ENCODE measurements at regions not wholly inside any gene's neighbourhood (a gene's known extent, or its start where the extent isn't known, plus 50 kb on each side); places are given as distances from the start of the nearest gene placed in this dataset.
"Not testable (repeated sequence)": the region's sequence is repeated elsewhere in the genome, so short reads cannot be mapped to it uniquely, and the experiment has no call there.

GRCh38 chr4:138334346-138335016, 92.3 kb upstream of the SLC7A11 start:
- no peak for DNase-seq (ENCODE audit: low spot score)
- intact Hi-C loops (cut with DNase I), result no loop called here

DNA sequence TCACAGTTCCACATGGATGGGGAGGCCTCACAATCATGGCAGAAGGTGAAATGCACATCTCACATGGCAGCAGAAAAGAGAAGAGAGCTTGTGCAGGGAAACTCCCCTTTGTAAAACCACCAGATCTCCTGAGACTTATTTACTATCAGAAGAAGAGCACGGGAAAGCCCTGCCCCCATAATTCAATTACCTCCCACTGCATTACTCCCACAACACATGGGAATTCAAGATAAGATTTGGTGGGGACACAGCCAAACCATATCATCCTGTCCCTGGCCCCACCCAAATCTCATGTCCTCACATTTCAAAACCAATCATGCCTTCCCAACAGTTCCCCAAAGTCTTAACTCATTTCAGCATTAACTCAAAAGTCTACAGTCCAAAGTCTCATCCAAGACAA, 90.3 kb upstream of the SLC7A11 start:
- DNase-seq (ENCODE audit: low spot score); intact Hi-C loops (cut with DNase I): not testable (repeated sequence)

DNA sequence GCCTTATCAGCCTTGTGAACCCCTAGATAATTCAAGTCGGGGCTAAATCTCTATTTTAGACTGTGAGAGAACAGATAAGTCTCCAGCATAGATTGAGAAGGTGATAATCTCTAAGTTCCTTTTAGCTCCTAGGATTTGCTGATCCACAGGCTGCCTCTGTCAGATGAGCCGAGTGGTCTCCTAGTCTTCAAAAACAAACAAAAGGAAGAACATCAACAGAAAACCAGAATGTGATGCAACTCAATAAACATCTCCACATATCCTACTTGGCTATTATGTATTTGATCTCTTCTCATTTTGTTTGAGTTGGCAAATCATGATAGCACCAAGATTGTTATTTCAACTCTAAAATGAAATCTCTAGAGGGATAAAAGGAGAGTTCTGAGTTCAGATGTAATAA, 88.4 kb upstream of the SLC7A11 start:
- intact Hi-C loops (cut with DNase I), result no loop called here

GRCh38 chr4:138329506-138330070, 87.4 kb upstream of the SLC7A11 start:
- no peak for DNase-seq (ENCODE audit: low spot score)
- intact Hi-C loops (cut with DNase I), result no loop called here

More for the DNA sequence above, 88.4 kb upstream of the SLC7A11 start:
- DNase-seq (ENCODE audit: low spot score), result no peak

GRCh38 chr4:138327338-138327737, 85.2 kb upstream of the SLC7A11 start:
- intact Hi-C loops (cut with DNase I), result no loop called here
- no peak for DNase-seq (ENCODE audit: low spot score)

- DNase-seq (ENCODE audit: low spot score), result no peak
- intact Hi-C loops (cut with DNase I), result no loop called here
Measured at GRCh38 chr4:138320831-138321230, 78.7 kb upstream of the SLC7A11 start.

- intact Hi-C loops (cut with DNase I), result no loop called here
Measured at GRCh38 chr4:138320030-138320429, 77.9 kb upstream of the SLC7A11 start.

GRCh38 chr4:138317175-138317748, 75.1 kb upstream of the SLC7A11 start:
- DNase-seq (ENCODE audit: low spot score), result no peak
- intact Hi-C loops (cut with DNase I), result no loop called here

More at GRCh38 chr4:138320030-138320429, 77.9 kb upstream of the SLC7A11 start:
- DNase-seq (ENCODE audit: low spot score), result no peak

DNA sequence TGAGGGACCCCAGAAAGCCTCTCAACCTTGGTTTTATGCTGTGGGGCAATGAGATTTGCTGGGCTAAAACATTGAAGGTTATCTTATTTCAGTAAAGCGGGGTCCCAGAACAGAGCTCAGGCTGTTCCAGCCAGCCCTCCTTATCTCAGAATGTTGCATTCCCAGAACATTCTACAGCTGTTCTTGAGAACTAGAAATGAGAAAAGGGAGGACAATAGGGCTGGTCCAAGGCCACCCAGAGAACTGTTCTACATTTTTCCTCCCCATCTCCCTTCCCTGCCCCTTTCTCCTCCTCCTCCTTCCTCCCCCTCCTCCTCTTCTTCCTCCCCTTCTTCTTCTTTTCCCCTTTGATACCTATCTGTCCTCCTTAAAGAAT, 70.4 kb upstream of the SLC7A11 start:
- intact Hi-C loops (cut with DNase I), result no loop called here

DNA sequence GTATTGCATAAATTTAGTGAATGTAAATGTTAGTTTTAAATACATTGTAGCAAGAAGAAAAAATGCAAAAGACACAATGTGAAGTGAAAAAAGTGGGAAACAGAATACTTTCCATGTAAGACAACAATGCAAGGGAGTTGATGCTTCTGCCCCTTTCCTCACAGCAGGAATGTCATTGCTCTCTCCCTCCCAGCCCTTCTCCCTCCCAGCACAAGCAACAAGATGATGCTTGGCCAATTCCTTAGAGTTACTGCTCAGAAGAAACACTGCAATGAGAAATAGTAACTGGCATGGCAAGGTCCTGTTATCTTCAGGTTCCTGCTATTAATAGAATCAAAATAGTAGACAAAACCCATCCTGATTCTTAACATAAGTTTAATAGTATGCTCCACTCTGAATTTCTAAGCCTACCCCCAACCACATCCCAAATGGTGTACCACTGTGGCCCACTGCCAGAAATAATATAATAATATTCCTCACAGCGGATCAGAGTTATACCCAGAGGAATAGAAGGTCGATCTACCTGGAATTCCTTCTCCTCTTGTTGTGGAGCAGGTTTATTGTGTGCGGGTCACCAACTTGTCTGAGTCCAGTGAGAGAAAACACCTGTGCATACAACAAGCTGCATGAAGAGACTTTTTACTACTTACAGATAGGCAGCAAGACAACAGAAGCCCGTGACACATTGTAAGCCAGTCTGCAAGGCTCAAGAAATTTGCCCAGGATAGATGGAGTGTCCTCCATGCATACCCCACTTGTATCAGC, 69.8 kb upstream of the SLC7A11 start:
- no peak for DNase-seq (ENCODE audit: low spot score)
- intact Hi-C loops (cut with DNase I), result no loop called here

More for the DNA sequence above, 70.4 kb upstream of the SLC7A11 start:
- no peak for DNase-seq (ENCODE audit: low spot score)

DNA sequence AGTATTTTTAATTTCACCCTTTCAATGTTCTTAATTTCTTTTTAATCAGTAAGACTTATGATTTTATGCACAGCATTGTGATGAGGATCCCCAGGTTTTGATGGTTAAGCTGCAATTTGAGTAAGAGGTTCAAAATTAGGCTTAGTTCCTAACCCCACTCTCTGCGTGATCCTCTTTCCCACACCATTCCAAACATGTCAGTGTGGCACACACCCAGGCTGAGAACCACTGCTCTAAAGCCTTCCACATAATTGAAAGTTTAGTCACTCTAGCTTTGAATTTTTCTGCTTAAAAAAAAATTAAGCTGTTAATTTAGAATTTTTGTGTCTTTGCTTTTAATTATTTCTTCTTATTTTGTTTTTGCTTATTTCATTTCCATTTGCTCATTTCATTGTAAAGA, 68.8 kb upstream of the SLC7A11 start:
- no peak for DNase-seq (ENCODE audit: low spot score)
- intact Hi-C loops (cut with DNase I), result no loop called here

DNA sequence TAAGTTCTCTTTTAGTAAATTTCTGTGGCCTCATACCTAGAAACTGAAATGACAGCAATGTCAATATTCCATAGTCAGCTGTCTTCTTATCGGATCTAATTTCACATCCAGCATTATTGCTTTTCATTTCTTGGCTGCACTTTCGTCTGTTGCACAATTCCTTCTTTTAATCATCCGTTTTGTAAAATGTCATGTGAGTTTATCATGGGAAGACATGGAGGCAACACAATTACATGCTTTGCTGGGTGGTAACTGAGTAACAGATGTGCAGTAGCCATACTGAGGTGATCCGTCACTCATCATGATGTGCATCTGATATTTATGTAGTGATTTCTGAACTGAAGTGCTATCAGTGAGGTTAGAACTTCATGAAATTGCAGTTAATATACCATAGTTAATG, 68.3 kb upstream of the SLC7A11 start:
- intact Hi-C loops (cut with DNase I), result no loop called here

DNA sequence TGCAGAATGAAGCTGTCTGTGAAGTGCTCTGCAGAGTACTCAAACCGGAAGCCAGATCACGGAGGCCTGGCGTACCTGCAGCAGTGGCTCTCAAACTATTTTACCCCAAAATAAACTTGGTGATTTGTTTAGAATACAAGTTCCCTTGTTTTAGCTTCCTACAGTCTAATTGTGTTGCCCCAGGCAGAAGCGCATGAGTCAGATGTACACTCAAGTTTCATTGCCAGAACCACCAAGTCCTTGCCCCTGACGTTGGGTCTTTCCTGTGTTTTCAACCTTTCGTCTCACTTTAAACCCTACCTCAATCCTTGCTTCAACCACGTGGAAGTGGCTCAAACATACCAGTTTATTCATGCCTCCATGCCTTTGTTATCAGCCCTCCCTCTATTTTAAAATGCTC, 66.2 kb upstream of the SLC7A11 start:
- DNase-seq (ENCODE audit: low spot score), result no peak
- intact Hi-C loops (cut with DNase I), result no loop called here

More for the DNA sequence above, 68.3 kb upstream of the SLC7A11 start:
- DNase-seq (ENCODE audit: low spot score), result no peak

DNA sequence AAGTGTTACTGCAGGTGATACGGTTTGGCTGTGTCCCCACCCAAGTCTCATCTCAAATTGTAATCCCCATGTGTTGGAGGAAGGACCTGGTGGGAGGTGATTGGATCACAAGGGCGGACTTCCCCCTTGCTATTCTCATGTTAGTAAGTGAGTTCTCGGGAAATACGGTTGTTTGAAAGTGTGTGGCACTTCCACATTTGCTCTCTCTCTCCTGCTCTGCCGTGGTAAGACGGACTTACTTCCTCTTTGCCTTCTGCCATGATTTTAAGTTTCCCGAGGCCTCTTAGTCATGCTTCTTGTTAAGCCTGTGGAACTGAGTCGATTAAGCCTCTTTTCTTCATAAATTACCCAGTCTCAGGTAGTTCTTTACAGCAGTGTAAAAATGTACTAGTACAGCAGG, 65.2 kb upstream of the SLC7A11 start:
- intact Hi-C loops (cut with DNase I), result no loop called here
- no peak for DNase-seq (ENCODE audit: low spot score)

- DNase-seq (ENCODE audit: low spot score), result no peak
- intact Hi-C loops (cut with DNase I), result no loop called here
Measured at GRCh38 chr4:138305050-138305449, 62.9 kb upstream of the SLC7A11 start.

- no peak for DNase-seq (ENCODE audit: low spot score)
- intact Hi-C loops (cut with DNase I), result no loop called here
Measured at GRCh38 chr4:138301536-138301935, 59.4 kb upstream of the SLC7A11 start.

- intact Hi-C loops (cut with DNase I), result no loop called here
Measured at GRCh38 chr4:138300616-138301015, 58.5 kb upstream of the SLC7A11 start.

DNA sequence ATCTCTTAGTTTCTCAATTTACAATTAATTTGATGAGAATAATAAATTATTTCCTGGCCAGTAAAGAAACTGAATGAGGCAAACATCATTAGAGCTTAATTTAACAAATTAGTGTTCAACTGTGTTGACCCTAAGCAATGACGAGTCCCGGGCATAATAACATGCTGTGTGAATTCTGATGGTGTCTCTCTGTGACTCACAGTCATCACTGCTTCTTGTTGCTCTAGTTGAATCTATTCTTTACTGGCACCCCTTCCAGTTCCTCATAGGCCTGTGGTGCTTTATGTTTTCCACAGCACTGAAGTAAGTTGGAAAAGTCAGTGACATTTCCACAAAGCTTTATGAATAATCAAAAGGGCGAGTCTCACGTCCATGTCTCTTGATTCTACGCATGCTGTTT, 57.7 kb upstream of the SLC7A11 start:
- DNase-seq (ENCODE audit: low spot score), result no peak
- intact Hi-C loops (cut with DNase I), result no loop called here

More at GRCh38 chr4:138300616-138301015, 58.5 kb upstream of the SLC7A11 start:
- no peak for DNase-seq (ENCODE audit: low spot score)

GRCh38 chr4:138298866-138299265, 56.7 kb upstream of the SLC7A11 start:
- DNase-seq (ENCODE audit: low spot score), result no peak
- intact Hi-C loops (cut with DNase I), result no loop called here

DNA sequence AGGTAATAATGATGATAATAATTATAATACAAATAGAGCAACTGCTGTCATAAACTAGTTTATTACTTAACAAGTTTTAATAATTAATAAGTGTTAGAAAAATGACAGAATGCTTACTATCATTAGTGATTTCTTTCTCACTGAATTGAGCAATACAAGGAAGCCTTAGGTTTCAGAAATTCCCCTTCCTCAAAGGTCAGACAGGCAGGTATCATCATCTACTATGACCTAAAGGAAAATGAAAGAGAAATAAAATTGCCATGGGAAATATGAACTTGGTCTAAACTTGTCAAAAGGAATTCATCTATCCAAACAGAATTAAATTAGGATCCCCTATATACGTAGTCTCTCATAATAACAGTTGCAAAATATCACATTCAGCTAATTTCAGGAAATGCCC, 56.3 kb upstream of the SLC7A11 start:
- no peak for DNase-seq (ENCODE audit: low spot score)
- intact Hi-C loops (cut with DNase I), result no loop called here
